HG02759 (cell line): ENCODE measurements at regions not wholly inside any gene's neighbourhood (a gene's known extent, or its start where the extent isn't known, plus 50 kb on each side); places are given as distances from the start of the nearest gene placed in this dataset.
"Not testable (repeated sequence)": the region's sequence is repeated elsewhere in the genome, so short reads cannot be mapped to it uniquely, and the experiment has no call there.

Source experiments
- ATAC-seq: cut with Tn5 transposase; IDR thresholded peaks from one replicate; pipeline ENCODE4 v1.9.1; 2021; ENCODE audit warnings: mild to moderate bottlenecking, moderate library complexity; ENCODE audit not compliant: unreplicated experiment

- ATAC-seq, result no peak
These were observed 156.9 kb upstream of the CIBAR2 start for GRCh38 chr16:85269165-85269564.

DNA sequence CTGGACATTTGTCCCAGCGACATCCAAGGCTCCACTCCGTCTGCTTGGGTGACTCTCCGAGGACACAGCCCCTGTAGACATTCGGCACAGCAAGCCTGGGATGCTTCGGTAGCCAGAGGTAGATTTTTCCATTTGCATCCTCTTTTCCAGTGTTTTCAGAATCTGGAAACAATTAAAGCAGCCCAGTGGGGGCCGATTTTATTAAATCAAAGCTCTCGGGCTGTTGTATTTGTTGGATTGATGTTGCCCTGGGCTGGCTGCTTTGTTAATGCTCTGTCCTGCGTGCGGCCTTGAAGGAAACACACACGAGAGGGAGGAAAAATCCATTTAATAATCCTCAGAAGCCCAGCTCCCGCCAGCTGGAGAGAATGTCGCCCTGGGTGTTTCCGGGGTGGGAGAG is 158.1 kb upstream of the CIBAR2 start:
- ATAC-seq, result no peak

DNA sequence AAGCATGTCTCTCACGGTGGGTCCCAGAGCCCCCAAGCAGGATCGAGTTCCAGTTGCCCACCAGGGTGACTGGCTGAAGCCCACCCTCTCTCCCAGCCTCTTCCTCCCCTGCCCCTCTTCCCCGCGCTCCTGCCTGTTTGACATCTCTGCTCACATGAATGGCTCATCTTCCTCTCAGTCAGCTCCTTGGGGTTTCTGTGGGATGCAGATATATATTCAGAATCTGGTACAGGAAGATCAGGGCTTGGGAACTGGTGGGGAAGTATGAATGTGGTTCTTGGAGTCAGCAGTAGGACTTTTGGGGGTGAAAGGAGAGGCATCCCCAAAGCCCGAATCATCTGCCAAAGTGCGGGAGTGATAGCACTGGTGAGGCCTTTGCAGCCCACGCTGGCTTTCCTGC is 158.9 kb upstream of the CIBAR2 start:
- no peak for ATAC-seq

DNA sequence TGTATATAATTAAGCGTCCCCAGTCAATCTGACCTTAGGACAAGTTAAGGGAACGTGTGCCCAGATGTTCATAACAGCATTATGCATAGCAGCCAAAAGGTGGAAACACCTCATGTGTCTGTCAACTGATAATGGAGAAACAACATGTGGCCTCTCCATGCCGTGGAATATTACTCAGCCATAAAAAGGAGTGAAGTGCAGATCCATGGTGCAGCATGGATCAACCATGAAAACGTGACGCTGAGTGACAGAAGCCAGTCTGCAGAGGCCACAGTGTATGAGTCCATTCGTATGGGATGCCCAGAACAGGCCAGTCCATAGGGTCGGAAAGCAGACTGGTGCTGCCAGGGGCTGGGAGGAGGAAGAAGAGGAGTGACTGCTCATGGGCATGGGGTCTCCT is 161.0 kb upstream of the CIBAR2 start:
- ATAC-seq, result no peak

- no peak for ATAC-seq
These were observed 162.2 kb upstream of the CIBAR2 start for GRCh38 chr16:85274501-85274900.

DNA sequence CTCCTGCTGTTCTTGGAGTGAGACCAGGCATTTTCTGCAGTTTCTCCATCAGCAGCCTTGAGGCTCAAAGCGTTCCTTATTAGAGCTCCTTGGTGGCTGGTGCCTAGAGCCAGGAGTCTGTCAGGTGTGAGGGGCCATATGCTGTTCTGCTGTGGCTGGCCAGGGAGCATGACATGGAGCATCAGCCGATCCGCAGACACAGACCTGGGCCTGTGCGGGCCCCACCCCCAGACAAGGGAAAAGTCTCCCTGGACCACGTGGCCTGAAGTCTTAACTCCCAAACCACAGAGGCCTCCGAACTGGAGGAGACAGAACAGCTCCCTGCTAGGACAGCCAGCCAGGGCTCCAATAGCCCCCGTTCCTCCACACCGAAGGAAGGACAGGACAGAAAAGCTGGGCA is 162.7 kb upstream of the CIBAR2 start:
- ATAC-seq, result no peak

GRCh38 chr16:85275533-85276249 is 163.4 kb upstream of the CIBAR2 start:
- ATAC-seq, result no peak

- no peak for ATAC-seq
These were observed 164.0 kb upstream of the CIBAR2 start for GRCh38 chr16:85276258-85276657.

DNA sequence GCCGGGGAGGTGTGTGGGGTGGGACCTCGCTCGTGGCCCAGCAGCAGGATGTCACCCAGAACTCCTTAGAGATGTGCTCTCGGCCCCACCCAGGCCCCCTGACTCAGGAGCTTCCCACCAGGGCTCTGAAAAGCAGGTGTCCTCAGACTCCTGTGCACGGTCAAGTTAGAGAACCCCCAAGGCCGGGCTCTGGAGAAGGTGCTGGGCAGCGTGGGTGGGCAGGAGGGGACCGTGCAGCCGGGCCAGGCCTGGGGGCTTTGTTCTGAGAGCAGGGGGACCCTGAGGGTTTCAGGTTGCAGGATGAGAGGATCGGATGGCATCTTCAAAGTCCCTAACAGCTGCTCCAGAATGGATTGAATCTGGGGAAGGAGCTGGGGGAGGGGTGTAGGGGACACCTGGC is 164.4 kb upstream of the CIBAR2 start:
- ATAC-seq, result no peak

- no peak for ATAC-seq
These were observed 166.6 kb upstream of the CIBAR2 start for GRCh38 chr16:85278839-85279238.

DNA sequence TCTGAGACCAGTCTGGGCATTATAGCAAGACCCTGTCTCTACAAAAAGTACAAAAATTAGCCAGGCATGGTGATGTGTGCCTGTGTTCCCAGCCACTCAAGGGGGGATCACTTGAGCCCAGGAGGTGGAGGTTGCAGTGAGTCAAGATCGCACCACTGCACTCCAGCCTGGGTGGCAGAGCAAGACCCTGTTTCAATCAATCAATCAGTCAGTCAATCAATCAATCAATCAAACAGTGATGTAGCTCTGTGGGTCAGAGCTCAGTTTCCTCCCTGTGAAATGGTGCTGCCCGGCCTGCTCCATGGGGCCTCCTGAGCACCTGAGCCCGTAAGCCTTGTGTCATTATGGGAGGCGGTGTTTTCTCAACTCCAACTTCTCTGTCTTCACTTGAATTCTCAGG is 167.1 kb upstream of the CIBAR2 start:
- ATAC-seq, result no peak

DNA sequence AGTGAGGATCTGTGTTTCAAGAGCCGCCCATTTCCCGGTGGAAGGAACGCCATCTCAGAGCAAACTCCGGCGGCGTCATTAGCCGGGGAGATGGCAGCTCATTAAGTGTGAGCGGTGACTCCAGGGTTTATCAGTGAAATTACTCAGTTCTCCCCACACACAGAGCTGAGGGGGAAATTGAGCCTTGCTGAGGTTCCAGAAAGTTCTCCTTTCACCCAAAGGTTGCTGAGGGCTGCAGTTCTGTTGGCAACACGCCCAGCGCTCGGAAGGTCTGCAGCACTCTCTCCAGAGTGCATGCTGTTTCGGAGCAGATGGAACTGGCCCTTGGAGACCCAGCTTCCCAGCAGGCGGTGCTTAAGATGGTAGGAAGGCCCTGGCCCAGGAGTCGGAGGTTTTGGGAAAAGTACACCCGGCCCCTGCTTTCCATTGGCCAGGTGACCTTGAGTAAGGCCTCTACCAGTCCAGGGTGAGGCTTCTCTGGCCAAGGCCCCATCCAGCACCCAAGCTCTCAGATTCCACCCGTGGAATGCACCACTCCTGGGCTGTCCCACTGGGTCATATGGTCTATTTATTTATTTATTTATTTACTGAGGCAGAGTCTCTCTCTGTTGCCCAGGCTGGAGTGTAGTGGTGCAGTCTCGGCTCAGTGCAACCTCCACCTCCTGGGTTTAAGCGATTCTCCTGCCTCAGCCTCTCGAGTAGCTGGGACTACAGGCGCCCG is 167.7 kb upstream of the CIBAR2 start:
- no peak for ATAC-seq

DNA sequence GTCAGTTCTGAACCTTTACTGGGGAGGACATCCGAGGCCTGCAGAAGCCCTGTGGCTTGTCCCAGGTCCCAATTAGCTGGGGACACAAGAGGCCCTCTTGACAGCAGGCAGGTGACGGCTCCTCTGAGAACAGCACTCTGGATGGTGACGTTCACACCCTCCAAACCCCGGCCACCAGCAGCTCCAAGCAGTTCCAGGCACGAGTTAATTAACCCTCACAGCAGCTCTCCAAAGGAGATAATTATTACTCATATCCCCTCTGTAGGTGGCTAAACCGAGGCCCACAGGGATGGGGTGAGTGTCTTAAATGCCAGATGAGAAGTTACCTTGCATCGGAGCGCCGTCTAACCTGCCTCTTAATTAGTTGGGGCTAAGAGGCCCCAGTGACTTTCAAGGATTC is 168.9 kb upstream of the CIBAR2 start:
- ATAC-seq, result no peak

DNA sequence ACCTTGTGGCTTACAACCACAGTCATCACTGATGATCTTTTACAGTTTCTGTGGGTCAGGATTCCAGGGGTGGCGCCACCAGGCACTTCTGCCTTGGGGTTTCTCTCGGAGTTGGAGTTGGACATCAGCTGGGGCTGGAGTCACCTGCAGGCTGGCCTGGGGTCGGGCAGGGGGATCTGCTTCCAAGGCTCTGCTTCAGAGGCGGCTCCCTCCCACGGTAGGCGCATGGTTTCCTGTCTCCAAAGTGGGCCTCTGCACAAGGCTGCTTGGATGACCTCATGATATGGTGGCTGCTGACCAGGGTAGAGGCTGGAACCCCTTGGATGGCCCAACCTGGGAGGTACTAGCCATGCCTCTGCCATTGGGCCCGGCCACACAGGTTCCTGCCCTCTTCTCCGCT is 170.6 kb upstream of the CIBAR2 start:
- ATAC-seq, result no peak

- ATAC-seq, result no peak
These were observed 171.2 kb upstream of the CIBAR2 start for GRCh38 chr16:85283305-85284050.

DNA sequence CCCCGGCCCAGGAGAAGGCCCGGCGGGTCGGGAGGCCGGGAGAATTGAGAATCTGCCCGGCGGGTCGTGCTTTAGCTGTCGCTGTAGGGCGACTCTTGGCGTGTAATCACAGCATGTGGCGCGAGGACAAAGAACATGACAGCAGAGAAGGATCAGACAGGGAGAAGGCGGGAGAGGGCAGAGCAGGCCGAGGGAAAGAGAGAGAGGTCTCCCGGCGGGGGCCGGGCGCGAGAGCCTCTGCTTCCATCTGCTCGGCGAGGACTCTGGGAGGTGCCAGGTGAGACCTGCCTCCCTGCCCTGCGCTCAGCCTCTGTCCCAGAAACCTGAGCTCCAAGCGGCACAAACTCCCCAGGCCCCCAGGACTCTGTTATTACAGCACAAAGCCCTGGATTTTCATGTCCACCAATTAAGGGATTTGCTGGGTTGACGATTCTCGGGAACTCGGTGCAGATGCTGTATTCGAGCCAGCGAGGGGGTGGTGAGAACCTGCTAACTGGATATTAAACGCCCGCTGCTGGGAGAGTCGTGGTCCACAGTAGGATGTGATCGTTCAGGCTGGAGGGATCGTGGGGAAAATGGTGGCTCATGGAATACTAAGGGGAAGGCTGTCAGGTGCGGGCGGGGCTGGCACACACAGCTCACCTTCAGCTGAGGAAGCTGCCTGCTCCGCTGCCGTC is 172.0 kb upstream of the CIBAR2 start:
- no peak for ATAC-seq

- no peak for ATAC-seq
These were observed 173.4 kb upstream of the CIBAR2 start for GRCh38 chr16:85285681-85286065.

GRCh38 chr16:85286066-85286831 is 174.0 kb upstream of the CIBAR2 start:
- no peak for ATAC-seq

DNA sequence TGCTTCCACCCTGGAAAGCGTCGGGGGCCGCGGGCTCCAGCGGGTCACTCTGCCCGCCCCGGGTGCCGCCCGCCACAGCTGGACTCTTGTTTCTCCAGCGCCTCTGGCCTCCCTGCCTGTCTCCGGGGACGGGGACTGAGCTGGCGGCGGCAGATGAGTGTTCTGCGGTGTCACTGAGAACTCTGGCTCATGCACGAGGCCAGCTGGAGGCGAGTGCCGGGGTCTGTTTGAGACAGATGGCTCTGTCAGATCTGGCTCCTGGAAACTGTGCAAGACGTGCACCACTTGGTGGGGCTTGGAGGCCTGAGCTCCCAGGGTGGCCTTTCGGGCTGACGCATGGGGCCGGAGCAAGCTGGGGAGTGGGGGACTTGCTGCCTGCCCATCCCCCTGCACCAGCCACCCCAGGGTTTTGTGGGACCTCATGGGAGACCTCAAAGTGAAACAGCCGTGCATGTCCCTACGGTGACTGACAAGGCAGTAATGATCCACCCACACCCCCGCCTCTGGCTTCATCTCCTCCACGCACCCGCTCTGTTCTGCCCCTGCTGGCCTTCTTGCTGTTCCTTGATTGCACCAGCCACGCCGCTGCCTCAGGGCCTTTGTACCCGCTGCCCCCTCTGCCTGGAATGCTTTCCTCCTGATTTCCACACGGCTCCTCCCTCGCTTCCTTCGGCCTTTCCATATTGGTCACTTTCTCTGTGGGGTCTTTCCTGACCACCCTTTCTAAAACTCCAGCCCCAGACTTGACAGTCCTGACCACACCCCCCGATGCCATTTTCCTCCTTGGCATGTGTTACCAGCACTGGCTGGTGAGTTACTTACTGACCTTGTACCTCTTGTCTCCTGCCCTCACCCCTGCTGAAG is 174.9 kb upstream of the CIBAR2 start:
- ATAC-seq, result no peak

GRCh38 chr16:85287815-85288109 is 175.5 kb upstream of the CIBAR2 start:
- not testable (repeated sequence) for ATAC-seq
